ENCODE measurements at regions not wholly inside any gene's neighbourhood (a gene's known extent, or its start where the extent isn't known, plus 50 kb on each side); places are given as distances from the start of the nearest gene placed in this dataset.
"Not testable (repeated sequence)": the region's sequence is repeated elsewhere in the genome, so short reads cannot be mapped to it uniquely, and the experiment has no call there.

GRCh38 chr14:27363036-27363435, 765.2 kb upstream of the NOVA1 start:
- TF ChIP-seq, protein P1, sequence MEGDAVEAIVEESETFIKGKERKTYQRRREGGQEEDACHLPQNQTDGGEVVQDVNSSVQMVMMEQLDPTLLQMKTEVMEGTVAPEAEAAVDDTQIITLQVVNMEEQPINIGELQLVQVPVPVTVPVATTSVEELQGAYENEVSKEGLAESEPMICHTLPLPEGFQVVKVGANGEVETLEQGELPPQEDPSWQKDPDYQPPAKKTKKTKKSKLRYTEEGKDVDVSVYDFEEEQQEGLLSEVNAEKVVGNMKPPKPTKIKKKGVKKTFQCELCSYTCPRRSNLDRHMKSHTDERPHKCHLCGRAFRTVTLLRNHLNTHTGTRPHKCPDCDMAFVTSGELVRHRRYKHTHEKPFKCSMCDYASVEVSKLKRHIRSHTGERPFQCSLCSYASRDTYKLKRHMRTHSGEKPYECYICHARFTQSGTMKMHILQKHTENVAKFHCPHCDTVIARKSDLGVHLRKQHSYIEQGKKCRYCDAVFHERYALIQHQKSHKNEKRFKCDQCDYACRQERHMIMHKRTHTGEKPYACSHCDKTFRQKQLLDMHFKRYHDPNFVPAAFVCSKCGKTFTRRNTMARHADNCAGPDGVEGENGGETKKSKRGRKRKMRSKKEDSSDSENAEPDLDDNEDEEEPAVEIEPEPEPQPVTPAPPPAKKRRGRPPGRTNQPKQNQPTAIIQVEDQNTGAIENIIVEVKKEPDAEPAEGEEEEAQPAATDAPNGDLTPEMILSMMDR (IDR thresholded peaks at IDR 0.05) = not testable (repeated sequence)
- TF ChIP-seq EZH2 (IDR thresholded peaks at IDR 0.05; ENCODE audit: borderline replicate concordance, insufficient read depth, low read depth, low read length, poor library complexity, severe bottlenecking) = not testable (repeated sequence)
